ENCODE measurements at regions not wholly inside any gene's neighbourhood (a gene's known extent, or its start where the extent isn't known, plus 50 kb on each side); places are given as distances from the start of the nearest gene placed in this dataset.

- intact Hi-C loops (cut with micrococcal nuclease) = no loop called here
- Mint-ChIP-seq H3K9me3 (peaks cover 35% of the 10 kb centered on the region), H3K4me3 (no peak overlapping the region), H3K27ac (no peak overlapping the region), H3K4me1 (ENCODE audit: low read depth) (no peaks in the 10 kb centered on the region), H3K27me3 (no peaks in the 10 kb centered on the region), H3K36me3 (no peaks in the 10 kb centered on the region)
- CTCF ChIA-PET = no interaction called here
- POLR2A ChIA-PET = no interaction called here
- DNase-seq = no peak
Observed at GRCh38 chr1:177558372-177558771, 387.6 kb downstream of the BRINP2 start.

- H3K9me3 Mint-ChIP-seq = peaks cover 39% of the 10 kb centered on the region
- intact Hi-C loops (cut with micrococcal nuclease) = no loop called here
- no peak overlapping the region for H3K4me3 Mint-ChIP-seq
- DNase-seq = no peak
- ChIA-PET CTCF (interaction anchor here (0.6 kb wide), 1 partner anchor 47 kb away, joined by 3 read pairs; no protein-coding TSS in a partner anchor), POLR2A (no interaction called here)
- H3K27ac Mint-ChIP-seq = no peak overlapping the region
- no peaks in the 10 kb centered on the region for H3K36me3 Mint-ChIP-seq
- H3K4me1 Mint-ChIP-seq (ENCODE audit: low read depth) = no peaks in the 10 kb centered on the region
- no peaks in the 10 kb centered on the region for H3K27me3 Mint-ChIP-seq
Observed at GRCh38 chr1:177556163-177556562, 385.4 kb downstream of the BRINP2 start.

GRCh38 chr1:177547200-177547599 is 376.4 kb downstream of the BRINP2 start:
- Mint-ChIP-seq H3K4me1 (ENCODE audit: low read depth) (no peaks in the 10 kb centered on the region), H3K27ac (no peak overlapping the region), H3K36me3 (no peaks in the 10 kb centered on the region), H3K27me3 (no peaks in the 10 kb centered on the region), H3K4me3 (no peak overlapping the region), H3K9me3 (peaks cover 11% of the 10 kb centered on the region)
- CTCF ChIA-PET = no interaction called here
- intact Hi-C loops (cut with micrococcal nuclease) = no loop called here
- no peak for DNase-seq
- POLR2A ChIA-PET = no interaction called here

- ChIA-PET CTCF (no interaction called here), POLR2A (no interaction called here)
- intact Hi-C loops (cut with micrococcal nuclease) = no loop called here
- no peaks in the 10 kb centered on the region for H3K27me3 Mint-ChIP-seq
- no peaks in the 10 kb centered on the region for H3K4me1 Mint-ChIP-seq (ENCODE audit: low read depth)
- no peaks in the 10 kb centered on the region for H3K36me3 Mint-ChIP-seq
- DNase-seq = no peak
- no peak overlapping the region for H3K27ac Mint-ChIP-seq
- no peak overlapping the region for H3K4me3 Mint-ChIP-seq
- H3K9me3 Mint-ChIP-seq = peaks cover 8% of the 10 kb centered on the region
Observed at GRCh38 chr1:177546346-177546745, 375.6 kb downstream of the BRINP2 start.

GRCh38 chr1:177526201-177526600 is 355.4 kb downstream of the BRINP2 start:
- peaks cover 9% of the 10 kb centered on the region for H3K9me3 Mint-ChIP-seq
- H3K4me1 Mint-ChIP-seq (ENCODE audit: low read depth) = no peaks in the 10 kb centered on the region
- H3K36me3 Mint-ChIP-seq = no peaks in the 10 kb centered on the region
- intact Hi-C loops (cut with micrococcal nuclease) = no loop called here
- H3K27ac Mint-ChIP-seq = no peak overlapping the region
- H3K27me3 Mint-ChIP-seq = no peaks in the 10 kb centered on the region
- H3K4me3 Mint-ChIP-seq = no peak overlapping the region
- no peak for DNase-seq
- ChIA-PET POLR2A (no interaction called here), CTCF (no interaction called here)

GRCh38 chr1:177525176-177525575 is 354.4 kb downstream of the BRINP2 start:
- peaks cover 9% of the 10 kb centered on the region for H3K9me3 Mint-ChIP-seq

GRCh38 chr1:177517546-177517945 is 346.8 kb downstream of the BRINP2 start:
- Mint-ChIP-seq H3K27me3 (no peaks in the 10 kb centered on the region), H3K4me1 (ENCODE audit: low read depth) (no peaks in the 10 kb centered on the region), H3K27ac (no peak overlapping the region), H3K9me3 (peaks cover 3% of the 10 kb centered on the region), H3K4me3 (no peak overlapping the region), H3K36me3 (no peaks in the 10 kb centered on the region)
- CTCF ChIA-PET = no interaction called here
- intact Hi-C loops (cut with micrococcal nuclease) = no loop called here
- DNase-seq = no peak
- POLR2A ChIA-PET = no interaction called here

More at GRCh38 chr1:177525176-177525575, 354.4 kb downstream of the BRINP2 start:
- Mint-ChIP-seq H3K36me3 (no peaks in the 10 kb centered on the region), H3K27ac (no peak overlapping the region), H3K27me3 (no peaks in the 10 kb centered on the region), H3K4me1 (ENCODE audit: low read depth) (no peaks in the 10 kb centered on the region), H3K4me3 (no peak overlapping the region)
- DNase-seq = no peak
- intact Hi-C loops (cut with micrococcal nuclease) = no loop called here
- POLR2A ChIA-PET = no interaction called here
- CTCF ChIA-PET = no interaction called here

- ChIA-PET POLR2A (no interaction called here), CTCF (no interaction called here)
- no peaks in the 10 kb centered on the region for H3K36me3 Mint-ChIP-seq
- intact Hi-C loops (cut with micrococcal nuclease) = no loop called here
- no peak for DNase-seq
- no peaks in the 10 kb centered on the region for H3K27me3 Mint-ChIP-seq
- H3K27ac Mint-ChIP-seq = no peak overlapping the region
- H3K4me3 Mint-ChIP-seq = no peak overlapping the region
- no peaks in the 10 kb centered on the region for H3K4me1 Mint-ChIP-seq (ENCODE audit: low read depth)
- H3K9me3 Mint-ChIP-seq = peaks cover 9% of the 10 kb centered on the region
Observed at GRCh38 chr1:177514207-177514606, 343.4 kb downstream of the BRINP2 start.

- no peaks in the 10 kb centered on the region for H3K27me3 Mint-ChIP-seq
- POLR2A ChIA-PET = no interaction called here
- peaks cover 9% of the 10 kb centered on the region for H3K9me3 Mint-ChIP-seq
- no peak overlapping the region for H3K27ac Mint-ChIP-seq
- no peak overlapping the region for H3K4me3 Mint-ChIP-seq
- DNase-seq = no peak
- intact Hi-C loops (cut with micrococcal nuclease) = no loop called here
- CTCF ChIA-PET = no interaction called here
- no peaks in the 10 kb centered on the region for H3K4me1 Mint-ChIP-seq (ENCODE audit: low read depth)
- no peaks in the 10 kb centered on the region for H3K36me3 Mint-ChIP-seq
Observed at GRCh38 chr1:177511036-177511435, 340.3 kb downstream of the BRINP2 start.

GRCh38 chr1:177505905-177506590 is 335.3 kb downstream of the BRINP2 start:
- no peaks in the 10 kb centered on the region for H3K36me3 Mint-ChIP-seq
- H3K4me1 Mint-ChIP-seq (ENCODE audit: low read depth) = no peaks in the 10 kb centered on the region
- intact Hi-C loops (cut with micrococcal nuclease) = no loop called here
- ChIA-PET POLR2A (no interaction called here), CTCF (no interaction called here)
- no peak for DNase-seq
- H3K9me3 Mint-ChIP-seq = peaks cover 6% of the 10 kb centered on the region
- no peaks in the 10 kb centered on the region for H3K27me3 Mint-ChIP-seq
- H3K27ac Mint-ChIP-seq = no peak overlapping the region
- no peak overlapping the region for H3K4me3 Mint-ChIP-seq

- ChIA-PET CTCF (interaction anchor here (0.6 kb wide), 1 partner anchor 1905 kb away, joined by 3 read pairs; no protein-coding TSS in a partner anchor), POLR2A (no interaction called here)
- H3K9me3 Mint-ChIP-seq = peaks cover 14% of the 10 kb centered on the region
- intact Hi-C loops (cut with micrococcal nuclease) = no loop called here
- no peaks in the 10 kb centered on the region for H3K27me3 Mint-ChIP-seq
- no peak overlapping the region for H3K27ac Mint-ChIP-seq
- H3K36me3 Mint-ChIP-seq = no peaks in the 10 kb centered on the region
- DNase-seq = no peak
- H3K4me1 Mint-ChIP-seq (ENCODE audit: low read depth) = no peaks in the 10 kb centered on the region
- H3K4me3 Mint-ChIP-seq = no peak overlapping the region
Observed at GRCh38 chr1:177495878-177496277, 325.1 kb downstream of the BRINP2 start.

GRCh38 chr1:177490786-177491185 is 320.0 kb downstream of the BRINP2 start:
- DNase-seq = no peak
- no peak overlapping the region for H3K27ac Mint-ChIP-seq
- H3K4me1 Mint-ChIP-seq (ENCODE audit: low read depth) = no peaks in the 10 kb centered on the region
- H3K4me3 Mint-ChIP-seq = no peak overlapping the region
- H3K9me3 Mint-ChIP-seq = peaks cover 6% of the 10 kb centered on the region
- intact Hi-C loops (cut with micrococcal nuclease) = no loop called here
- POLR2A ChIA-PET = no interaction called here
- CTCF ChIA-PET = no interaction called here
- no peaks in the 10 kb centered on the region for H3K36me3 Mint-ChIP-seq
- H3K27me3 Mint-ChIP-seq = no peaks in the 10 kb centered on the region

- H3K4me3 Mint-ChIP-seq = no peak overlapping the region
- H3K27me3 Mint-ChIP-seq = no peaks in the 10 kb centered on the region
- H3K27ac Mint-ChIP-seq = no peak overlapping the region
- H3K9me3 Mint-ChIP-seq = peaks cover 6% of the 10 kb centered on the region
- ChIA-PET POLR2A (no interaction called here), CTCF (no interaction called here)
- DNase-seq = no peak
- intact Hi-C loops (cut with micrococcal nuclease) = no loop called here
- no peaks in the 10 kb centered on the region for H3K36me3 Mint-ChIP-seq
- no peaks in the 10 kb centered on the region for H3K4me1 Mint-ChIP-seq (ENCODE audit: low read depth)
Observed at GRCh38 chr1:177490036-177490639, 319.4 kb downstream of the BRINP2 start.
